GM21381 (cell line): ENCODE measurements at regions not wholly inside any gene's neighbourhood (a gene's known extent, or its start where the extent isn't known, plus 50 kb on each side); places are given as distances from the start of the nearest gene placed in this dataset.
"Not testable (repeated sequence)": the region's sequence is repeated elsewhere in the genome, so short reads cannot be mapped to it uniquely, and the experiment has no call there.

Experiments used
- ATAC-seq: cut with Tn5 transposase; IDR thresholded peaks from one replicate; pipeline ENCODE4 v1.9.1; 2021; ENCODE audit warnings: mild to moderate bottlenecking, moderate library complexity; ENCODE audit not compliant: unreplicated experiment

DNA sequence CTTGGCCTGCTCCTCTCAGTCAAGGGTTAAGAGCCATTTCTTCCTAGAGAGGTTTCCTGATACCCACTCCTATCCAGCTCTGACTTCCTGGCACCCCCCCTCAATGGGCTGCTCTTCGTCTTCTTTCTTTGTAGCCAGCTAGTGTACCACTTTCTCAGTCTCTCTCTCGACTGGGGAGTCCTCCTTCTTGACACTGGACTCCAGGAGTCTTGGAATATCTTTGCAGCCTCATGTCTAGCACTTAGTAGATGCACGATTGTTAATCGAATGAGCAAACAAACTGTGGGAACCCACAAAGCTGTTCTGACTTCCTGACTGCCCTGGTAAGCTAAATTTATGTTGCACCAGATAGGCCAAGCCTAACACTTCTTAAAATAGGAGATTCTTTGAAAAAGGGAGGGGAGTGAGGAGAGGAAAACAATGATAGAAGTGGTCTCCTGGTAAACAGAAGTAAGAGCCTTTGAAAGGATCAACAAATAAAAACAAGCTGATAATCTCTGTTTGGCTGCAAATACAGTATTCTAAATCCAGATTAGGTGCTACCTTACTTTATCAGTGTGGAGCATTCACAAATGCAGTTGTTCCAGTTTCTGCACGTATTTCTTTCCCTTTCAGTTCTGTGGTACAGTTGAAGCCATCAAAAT is 160.1 kb upstream of the CITED2 start:
- no peak for ATAC-seq

DNA sequence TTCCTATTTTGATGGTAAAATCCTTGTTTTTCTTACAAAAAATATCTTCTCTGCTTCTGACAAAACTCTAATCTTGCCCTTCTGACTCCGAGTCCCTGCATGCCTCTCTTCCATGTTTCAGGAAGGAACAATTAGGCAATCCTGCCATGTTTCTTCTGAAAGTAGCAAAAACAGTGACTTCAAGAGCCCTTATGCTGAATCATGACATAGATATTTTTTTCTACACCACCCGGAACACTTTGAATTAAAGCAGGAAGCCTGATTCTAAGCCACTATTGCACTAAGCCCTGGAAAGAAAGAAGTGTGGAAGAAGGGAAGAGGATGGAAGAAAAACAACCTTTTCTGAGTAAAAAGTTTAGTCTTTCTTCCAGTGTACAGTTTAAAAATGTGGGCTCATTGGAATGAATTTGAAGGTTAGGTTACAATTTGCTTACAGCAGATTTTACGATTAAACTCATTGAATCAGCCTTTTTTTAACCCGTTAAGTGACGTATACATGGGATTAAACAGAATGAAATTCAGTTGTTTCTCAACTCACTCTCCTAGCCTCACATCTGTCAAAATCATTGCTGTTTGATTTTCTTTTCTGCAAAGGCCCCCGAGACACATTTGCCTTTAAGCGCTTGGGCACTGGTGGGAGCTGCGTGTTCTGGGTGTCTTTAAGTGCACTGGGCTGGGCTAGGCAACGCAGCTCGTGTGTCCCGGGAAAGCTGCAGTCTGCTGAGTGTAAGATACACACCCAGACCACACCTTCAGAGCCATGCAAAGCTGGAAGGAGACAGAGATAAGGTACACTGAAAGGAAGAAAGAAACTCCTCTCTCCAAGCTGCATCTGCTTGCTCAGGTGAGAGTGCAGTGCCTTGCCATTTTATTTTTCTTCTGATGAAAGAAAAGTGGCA is 159.4 kb upstream of the CITED2 start:
- no peak for ATAC-seq

DNA sequence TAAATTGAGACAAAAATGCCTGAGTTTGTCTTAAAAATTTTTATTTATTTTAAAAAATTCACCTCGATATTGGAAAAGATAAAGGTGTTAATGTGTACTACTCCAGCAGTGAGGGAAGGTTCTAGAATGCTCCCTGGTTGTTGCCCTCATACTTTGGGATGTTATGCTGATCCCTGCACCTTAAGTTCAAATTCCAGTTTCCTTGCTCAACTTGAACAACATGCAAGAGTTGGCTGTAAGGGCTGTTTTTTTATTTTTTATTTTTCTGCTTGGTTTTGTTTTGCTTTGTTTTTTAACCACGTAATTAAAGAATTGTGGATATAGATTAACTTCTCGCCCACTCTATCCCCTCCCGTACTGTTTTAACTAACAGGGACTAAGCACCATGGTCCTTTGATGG is 158.7 kb upstream of the CITED2 start:
- ATAC-seq: no peak

DNA sequence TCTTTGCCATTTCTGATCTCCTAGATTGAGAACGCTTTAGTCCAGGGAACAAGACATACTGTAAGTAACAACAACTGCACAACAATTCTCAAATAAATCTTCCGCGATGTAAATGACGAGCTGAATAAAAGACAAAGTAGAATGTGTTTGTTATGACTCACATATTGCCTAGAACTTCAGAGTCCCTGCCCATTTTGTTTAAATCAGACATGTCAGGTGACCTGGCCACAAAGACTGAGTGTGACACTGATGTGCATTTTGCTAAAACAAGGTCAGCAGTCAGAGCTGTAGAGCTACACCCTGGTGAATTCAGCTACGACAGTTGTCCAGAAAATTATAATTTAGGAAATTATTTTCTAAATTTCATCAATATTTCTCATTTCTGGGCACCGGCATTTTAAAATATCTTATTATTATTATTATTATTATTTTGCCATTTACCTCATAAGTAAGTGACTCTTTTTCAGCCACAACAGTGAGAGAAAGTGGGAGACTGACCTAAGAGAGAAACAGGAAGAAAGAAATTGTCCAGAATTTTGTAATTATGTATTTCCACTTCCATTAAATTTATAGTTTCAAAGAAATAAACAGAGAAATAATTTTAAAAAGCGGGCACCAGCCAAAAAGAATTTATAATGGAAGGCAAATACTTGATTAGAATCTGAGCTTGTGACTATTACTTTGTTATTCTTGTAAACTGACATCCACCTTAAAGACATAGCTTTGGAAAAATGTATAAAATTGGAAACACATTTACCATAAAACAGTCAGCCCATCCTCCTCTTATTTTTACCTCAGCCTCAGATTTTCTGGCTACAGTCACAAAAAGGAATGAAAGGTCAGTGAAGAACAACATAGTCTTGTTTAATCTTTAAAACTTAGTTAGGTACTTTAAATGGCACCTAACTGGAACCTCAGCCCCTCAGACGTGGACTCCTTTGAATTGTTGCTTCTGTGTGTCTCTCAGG is 157.0 kb upstream of the CITED2 start:
- no peak for ATAC-seq

DNA sequence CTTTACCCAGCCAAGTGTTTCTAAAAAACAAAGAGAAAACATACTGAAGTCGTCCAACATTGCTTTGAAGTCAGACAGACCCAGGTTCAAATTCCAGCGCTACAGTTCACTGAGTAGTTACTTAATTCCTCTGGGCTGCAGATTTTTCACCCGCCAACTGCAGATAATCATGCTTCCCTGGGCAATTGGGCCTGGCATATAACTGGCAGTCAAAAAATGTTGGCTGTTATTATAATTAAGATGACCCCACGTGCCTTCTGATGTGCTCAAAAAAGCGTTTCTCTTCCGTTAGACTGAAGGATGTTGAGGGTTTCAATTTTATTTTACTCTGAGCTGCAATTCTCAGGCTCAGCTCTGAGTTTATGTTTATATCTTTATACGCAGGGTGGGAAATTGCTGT is 156.1 kb upstream of the CITED2 start:
- no peak for ATAC-seq

DNA sequence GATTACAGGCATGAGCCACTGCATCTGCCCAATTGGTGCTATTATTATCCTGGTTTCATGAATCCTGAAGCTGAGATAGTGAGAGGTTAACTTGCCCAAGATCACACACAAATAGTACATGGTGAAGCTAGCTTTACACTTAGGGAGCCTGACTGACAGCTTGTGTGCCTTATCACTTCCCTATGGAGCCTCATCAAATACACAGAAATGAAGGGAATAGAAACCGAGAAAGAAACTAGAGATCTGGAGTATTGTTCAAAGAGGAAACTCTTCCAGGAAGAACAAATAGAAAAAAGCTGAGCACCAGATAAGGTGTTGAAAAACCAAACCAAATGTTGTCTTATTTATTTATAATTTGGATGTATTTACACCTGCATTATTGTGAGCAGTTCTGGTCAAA is 155.0 kb upstream of the CITED2 start:
- no peak for ATAC-seq

DNA sequence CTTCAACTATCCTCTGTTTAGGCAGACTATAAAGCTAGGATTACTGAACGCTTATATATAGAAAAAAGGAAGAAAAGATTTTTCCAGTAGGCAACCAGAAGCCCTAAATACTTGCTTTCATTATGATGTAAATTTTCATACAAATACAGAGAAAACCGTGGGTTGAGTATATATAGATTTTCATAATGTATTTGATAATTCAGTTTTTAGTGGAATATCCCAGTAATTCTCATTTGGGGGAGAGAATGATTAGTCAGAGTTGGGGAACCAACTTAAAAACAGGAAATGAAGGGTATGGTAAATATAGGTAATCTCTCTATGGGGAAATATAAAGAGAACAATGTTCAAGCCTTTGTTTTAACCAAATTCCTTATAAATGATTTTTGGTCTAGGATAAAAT is 154.0 kb upstream of the CITED2 start:
- ATAC-seq: no peak

DNA sequence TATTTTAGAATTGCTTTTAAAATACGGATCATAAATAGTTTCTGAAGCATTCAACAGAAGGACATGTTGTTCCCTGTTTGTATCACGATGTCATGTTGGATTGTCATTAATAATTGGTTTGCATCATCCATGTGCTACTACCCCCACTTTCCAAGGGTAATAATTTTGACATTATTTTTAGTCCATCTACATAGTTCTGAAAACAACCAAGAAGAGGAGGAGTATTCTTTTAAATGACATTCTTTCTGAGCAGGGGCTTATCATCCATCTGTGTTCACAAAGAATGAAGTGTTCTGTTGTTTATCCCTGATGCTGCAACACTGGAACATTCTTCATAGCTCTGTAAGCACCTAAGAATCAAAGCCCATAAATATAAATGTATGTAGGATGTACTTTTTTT is 151.0 kb upstream of the CITED2 start:
- no peak for ATAC-seq

DNA sequence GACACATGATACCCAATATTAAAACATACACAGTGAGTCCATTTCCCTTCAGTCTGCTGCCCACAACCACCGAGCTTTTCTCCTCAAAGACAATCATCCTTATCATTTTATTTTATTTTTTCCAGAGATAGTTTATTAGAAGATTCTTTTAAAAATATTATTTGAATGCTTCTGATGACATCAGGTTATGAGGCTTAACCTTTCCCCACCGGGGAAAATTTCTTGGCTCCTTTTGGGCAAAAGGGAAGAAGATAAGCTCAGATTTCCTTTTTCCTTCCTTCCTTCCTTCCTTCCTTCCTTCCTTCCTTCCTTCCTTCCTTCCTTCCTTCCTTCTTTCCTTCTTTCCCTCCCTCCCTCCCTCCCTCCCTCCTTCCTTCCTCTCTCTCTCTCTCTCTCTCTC is 149.5 kb upstream of the CITED2 start:
- ATAC-seq: no peak

DNA sequence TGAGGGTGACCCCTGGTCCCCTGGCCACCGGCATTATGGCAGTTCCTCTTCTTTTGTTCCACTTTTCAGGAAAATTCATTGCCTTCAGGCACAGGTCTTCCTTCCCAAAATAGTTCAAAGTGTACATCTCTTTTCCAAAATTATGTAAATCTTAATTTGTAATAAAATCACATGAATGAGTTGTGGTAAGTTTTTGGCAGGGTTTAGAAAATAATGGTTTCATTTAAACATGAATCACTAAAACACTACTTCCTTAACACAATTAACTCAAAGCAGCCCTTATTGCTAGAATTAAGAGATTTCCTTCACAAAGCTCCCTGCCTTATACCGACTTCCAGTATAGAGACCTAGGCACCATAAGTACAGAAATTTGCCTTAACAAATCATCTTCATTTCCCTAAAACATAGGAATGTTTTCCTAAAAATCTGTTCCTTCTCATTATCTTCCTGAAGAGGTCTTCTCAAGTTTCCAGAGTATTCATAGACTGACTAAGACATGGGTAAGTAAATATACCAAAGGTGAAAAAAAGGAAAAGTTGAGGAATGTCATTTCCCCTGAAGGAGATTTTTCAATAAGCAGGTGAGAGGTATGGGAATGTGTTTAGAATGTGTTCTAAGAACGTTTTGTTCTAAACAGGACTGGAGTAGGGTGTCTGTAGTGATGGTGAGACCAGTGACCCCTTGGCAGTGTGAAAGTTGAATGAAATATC is 148.2 kb upstream of the CITED2 start:
- ATAC-seq: no peak

DNA sequence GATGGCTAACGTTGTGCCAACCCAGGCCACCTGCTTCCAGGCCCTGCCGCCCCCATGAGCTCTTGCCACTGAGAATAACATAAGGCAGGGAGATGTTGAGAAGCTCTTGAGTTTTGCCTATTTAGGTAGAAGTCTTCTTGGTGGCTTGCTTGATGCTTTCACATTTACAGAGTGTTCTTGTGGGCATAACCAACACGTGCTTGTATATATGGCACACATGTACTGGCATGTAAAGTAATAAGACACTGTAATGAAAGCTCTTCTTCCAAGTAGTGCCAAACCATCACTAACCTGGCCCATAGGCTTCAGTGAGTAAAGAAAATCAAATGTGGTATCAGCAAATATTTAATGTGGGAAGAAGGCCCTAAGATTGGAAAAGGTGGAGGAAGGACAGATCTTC is 146.9 kb upstream of the CITED2 start:
- ATAC-seq: no peak

DNA sequence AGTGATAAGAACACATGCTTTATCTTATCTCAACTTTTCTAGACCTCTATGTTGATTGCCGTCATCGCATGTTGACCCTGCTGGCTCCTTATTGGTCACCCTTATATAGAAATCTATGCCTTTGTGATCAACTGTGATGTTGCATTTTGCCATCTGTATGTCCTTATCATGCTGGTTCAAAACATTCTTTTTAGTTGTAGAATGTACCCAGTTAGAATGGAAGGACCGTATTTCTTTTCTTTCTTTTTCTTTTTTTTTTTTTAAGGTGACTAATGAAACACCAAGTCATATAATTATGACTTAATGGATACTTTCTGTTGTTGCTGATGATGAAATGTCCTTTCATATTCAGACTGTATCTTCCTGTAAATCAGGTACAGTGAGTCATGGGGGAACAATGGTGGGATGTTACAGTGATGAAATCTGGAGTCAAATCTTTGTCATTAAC is 145.9 kb upstream of the CITED2 start:
- ATAC-seq: no peak

DNA sequence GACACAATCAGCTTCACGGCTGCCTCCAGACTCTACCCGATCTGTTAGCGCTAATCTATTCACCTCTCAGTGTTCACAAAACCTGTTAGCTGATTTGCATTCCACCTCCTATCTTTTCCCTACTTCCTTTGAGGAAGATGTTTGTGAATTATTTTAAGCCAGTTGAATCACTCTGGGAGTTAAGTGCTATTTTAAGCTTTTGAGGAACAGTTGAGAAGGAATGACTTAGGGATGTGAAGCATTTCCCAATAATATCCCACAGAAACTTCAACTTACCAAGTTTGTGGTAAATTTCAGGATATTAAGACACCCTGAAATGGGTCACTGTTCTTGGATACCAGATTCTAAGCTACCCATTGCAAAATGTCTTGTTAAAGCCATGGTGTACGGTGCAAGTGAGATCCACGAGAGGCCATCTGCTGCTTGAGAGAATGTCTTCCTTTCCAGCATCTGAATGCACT is 145.2 kb upstream of the CITED2 start:
- ATAC-seq: no peak

DNA sequence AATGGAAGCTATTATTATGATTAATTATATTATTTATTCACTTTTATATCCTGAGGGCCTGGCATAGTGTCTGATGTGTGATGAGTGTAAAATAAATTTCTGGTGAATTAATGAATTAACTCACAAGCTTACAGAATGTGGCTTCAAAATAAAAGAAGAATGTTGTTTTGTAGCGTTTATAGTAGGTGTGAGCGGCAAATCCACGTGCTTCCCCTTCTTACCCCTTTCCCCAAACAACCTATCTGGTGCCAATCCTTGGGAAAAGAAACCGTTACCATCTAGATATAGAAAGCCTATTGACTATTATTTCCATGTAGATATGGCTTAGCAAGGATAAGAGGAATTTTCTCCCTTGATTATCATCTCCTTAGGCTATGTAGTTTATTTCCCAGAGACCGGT is 144.6 kb upstream of the CITED2 start:
- no peak for ATAC-seq

DNA sequence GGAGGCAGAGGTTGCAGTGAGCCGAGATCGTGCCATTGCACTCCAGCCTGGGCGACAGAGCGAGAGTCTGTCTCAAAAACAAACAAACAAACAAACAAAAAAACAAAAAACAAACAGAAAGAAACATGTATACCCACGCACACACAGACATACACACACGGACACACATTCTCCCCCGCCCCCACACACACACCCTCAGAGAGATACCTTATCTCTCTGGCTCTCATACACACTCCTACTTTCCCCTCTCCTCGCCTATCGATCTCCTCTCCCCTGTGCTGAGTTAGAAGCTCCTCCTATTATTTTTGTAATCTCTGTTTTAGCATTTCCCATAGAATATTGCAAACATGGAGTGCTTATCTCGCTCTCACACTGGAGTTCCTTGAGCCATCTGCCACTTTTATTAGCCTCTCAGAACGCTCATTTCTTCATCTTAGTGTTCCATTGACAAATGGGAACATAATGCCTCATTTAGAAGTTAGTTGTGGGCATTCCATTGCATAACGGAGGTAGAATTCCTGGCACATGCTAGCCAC is 144.2 kb upstream of the CITED2 start:
- ATAC-seq: no peak

DNA sequence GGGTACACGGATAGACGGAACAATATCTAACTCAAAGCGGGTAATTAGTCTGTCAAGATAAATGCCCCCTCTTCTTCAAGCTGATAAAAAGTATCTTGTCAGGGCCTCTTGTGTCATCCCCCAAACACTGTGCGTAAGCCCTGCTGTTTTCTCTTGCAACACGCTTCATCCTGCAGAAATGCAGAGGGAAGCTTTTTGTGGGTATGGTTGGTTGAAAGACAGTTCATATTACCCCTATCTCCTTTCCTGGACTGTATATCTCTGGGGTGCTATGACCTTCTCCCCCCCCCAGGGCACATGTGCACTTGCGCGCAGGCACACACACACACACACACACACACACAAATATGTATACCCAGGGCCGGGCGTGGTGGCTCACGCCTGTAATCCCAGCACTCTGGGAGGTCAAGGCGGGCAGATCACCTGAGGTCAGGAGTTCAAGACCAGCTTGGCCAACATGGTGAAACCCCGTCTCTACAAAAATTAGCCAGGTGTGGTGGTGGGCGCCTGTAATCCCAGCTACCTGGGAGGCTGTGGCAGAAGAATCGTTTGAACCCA is 143.6 kb upstream of the CITED2 start:
- not testable (repeated sequence) for ATAC-seq

DNA sequence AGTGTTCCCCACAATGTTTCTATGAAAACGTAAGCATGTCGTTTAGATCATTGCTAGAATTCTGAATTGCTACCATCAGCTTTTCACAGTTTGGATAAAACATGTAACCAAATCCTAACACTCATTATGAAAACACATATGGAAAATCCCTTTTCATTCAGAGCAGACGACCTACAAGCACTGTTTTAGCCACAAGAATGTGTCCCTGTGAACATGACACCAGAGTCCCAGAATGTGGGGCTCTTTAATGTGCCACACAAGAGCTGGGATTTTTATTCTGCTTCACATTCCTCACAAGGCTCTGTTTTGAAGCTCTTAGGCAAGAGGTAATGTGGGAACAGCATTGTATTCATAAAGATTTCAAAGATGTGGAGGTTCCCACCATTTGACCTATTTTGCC is 141.1 kb upstream of the CITED2 start:
- no peak for ATAC-seq

DNA sequence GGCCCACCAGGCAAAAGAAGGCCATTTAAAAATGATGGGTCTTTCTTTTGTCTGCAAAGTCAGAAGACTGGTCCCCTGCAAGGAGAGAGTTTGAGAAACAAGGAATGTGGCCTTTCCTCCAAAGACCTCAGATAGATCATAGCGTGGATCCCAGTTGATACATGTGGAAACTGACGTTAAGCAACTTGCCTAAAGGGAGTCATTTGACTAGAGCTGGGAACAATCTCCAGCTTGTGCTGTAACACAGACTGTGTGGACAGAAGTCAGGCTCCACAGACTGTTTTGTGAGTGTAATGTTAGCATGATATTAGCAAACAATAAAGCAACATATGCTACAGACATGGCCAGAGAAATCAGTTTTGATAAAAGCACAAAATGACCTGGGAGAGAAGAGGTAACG is 140.4 kb upstream of the CITED2 start:
- no peak for ATAC-seq

DNA sequence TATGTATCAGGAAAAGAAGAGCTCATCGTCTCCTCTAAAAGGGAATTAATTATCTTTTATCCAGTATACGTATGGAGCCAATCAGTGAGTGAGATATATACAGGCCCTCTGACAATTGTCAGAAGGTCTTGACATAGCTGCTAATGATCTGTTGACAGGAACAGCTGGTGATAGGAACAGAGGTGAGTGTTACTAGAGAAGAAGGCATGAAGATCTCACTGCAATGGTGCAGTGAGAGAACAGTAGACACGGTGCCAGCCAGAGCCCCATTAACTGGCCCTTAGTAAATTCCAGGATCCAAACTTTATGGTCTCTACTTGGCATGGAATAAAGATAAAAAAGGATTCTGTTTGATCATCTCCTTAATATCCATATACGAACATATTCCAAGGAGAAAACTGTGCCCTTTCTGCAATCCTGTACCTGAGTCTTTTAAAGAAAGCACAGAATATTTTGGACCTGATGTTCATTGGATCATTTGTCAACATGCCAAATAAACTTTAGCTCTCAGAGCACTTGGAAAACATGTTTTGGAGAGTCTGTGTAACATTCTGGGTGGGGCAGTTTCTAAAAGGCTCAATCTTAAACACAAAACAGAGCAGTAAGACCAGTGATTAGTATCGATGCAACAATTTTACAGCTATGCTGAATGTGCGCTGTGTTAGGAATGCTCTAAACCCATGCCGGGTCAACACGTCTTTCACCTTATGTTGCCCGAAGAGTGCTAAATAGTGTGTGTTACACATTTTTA is 135.8 kb upstream of the CITED2 start:
- no peak for ATAC-seq
